Glutamatergic neuron (in vitro differentiated cells): ENCODE measurements at regions not wholly inside any gene's neighbourhood (a gene's known extent, or its start where the extent isn't known, plus 50 kb on each side); places are given as distances from the start of the nearest gene placed in this dataset.

Source experiments
- DNase-seq: peaks from one replicate; pipeline ENCODE4 v3.0.0; 2022
- H3K27ac Mint-ChIP-seq: one replicate; pipeline ENCODE4 v1.8.0; 2020; ENCODE audit warnings: mild to moderate bottlenecking, mixed read lengths, inconsistent platforms; ENCODE audit not compliant: unreplicated experiment
- H3K27me3 Mint-ChIP-seq: one replicate; pipeline ENCODE4 v1.8.0; 2020; ENCODE audit warnings: mild to moderate bottlenecking, moderate library complexity, mixed read lengths, inconsistent platforms; ENCODE audit not compliant: unreplicated experiment
- H3K36me3 Mint-ChIP-seq: one replicate; pipeline ENCODE4 v1.8.0; 2020; ENCODE audit warnings: mild to moderate bottlenecking, mixed read lengths, inconsistent platforms; ENCODE audit not compliant: unreplicated experiment
- H3K4me1 Mint-ChIP-seq: one replicate; pipeline ENCODE4 v1.8.0; 2020; ENCODE audit warnings: mild to moderate bottlenecking, low read depth, mixed read lengths, inconsistent platforms; ENCODE audit not compliant: unreplicated experiment
- H3K4me3 Mint-ChIP-seq: one replicate; pipeline ENCODE4 v1.8.0; 2020; ENCODE audit warnings: mild to moderate bottlenecking, mixed read lengths, inconsistent platforms; ENCODE audit not compliant: unreplicated experiment
- H3K9me3 Mint-ChIP-seq: one replicate; pipeline ENCODE4 v1.8.0; 2020; ENCODE audit warnings: mild to moderate bottlenecking, moderate library complexity, mixed read lengths, inconsistent platforms; ENCODE audit not compliant: unreplicated experiment
- CTCF ChIP-seq: fragments of 200-600 bp; sonication (generic); IDR thresholded peaks from one replicate; pipeline ENCODE4 v1.5.0; 2021; ENCODE audit not compliant: partially characterized antibody, unreplicated experiment

GRCh38 chr12:67759829-67760228 lies 111.3 kb downstream of the DYRK2 start:
- Mint-ChIP-seq H3K27me3 (no peaks in the 10 kb centered on the region), H3K4me1 (peaks cover 9% of the 10 kb centered on the region), H3K9me3 (no peaks in the 10 kb centered on the region), H3K27ac (no peak overlapping the region), H3K36me3 (no peaks in the 10 kb centered on the region), H3K4me3 (no peak overlapping the region)
- DNase-seq = no peak
- no peak for TF ChIP-seq CTCF

DNA sequence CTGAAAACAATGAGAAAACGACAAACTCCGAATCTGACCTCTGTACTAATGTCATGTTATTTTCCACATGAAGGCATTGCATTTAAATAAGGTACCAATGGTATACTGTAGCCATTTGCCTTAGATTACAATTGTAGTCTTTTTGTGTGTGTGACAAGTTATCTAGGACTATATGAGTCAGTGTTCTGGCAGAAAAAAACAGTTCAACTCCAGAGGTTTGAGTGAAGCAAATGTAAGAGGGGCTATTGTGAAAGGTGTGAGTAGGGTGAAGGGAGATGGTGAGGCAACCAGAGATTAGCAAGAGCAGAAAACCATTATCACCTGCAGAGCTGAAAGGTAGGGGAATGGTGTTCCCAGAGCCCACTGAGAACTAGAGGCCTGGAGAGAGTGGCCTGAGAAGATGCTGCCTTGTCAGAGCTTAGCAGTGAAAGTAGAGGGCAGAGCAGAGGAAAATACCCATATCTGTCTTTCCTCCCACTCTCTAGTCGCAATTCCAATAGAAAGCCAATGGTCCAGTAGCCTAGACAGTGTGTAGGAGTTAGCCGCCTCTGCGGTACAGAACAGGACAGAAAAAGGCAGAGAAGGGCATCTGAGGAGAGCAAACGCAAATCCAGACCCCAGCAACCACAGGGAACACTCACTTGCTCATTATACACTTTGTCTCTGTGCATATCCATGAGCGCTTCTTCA lies 112.2 kb downstream of the DYRK2 start:
- no peak overlapping the region for H3K4me3 Mint-ChIP-seq
- no peak for TF ChIP-seq CTCF
- no peak overlapping the region for H3K27ac Mint-ChIP-seq
- peaks cover 9% of the 10 kb centered on the region for H3K4me1 Mint-ChIP-seq
- no peaks in the 10 kb centered on the region for H3K36me3 Mint-ChIP-seq
- no peak for DNase-seq
- H3K9me3 Mint-ChIP-seq = no peaks in the 10 kb centered on the region
- H3K27me3 Mint-ChIP-seq = no peaks in the 10 kb centered on the region

DNA sequence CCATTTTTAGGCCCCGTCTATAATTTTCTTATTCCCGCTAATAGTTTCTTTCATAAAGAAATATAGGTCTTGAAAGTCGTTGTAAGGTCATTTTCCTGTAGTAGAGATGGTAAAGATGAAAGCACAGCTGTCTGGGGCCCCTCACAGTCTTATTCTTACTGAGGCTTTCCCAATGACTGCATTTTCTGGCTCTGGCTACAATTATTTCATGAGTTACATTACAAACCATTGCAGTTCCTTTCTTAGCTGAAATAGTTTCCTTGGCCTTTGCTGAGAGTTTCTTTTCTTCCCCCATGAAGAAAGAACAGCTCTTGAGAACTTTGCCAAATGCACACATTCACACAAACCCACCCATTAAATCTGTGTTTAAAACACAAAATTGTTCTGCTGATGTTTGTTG lies 113.0 kb downstream of the DYRK2 start:
- DNase-seq = no peak
- H3K4me1 Mint-ChIP-seq = peaks cover 9% of the 10 kb centered on the region
- TF ChIP-seq CTCF = no peak
- no peak overlapping the region for H3K27ac Mint-ChIP-seq
- no peaks in the 10 kb centered on the region for H3K27me3 Mint-ChIP-seq
- no peak overlapping the region for H3K4me3 Mint-ChIP-seq
- H3K36me3 Mint-ChIP-seq = no peaks in the 10 kb centered on the region
- no peaks in the 10 kb centered on the region for H3K9me3 Mint-ChIP-seq

DNA sequence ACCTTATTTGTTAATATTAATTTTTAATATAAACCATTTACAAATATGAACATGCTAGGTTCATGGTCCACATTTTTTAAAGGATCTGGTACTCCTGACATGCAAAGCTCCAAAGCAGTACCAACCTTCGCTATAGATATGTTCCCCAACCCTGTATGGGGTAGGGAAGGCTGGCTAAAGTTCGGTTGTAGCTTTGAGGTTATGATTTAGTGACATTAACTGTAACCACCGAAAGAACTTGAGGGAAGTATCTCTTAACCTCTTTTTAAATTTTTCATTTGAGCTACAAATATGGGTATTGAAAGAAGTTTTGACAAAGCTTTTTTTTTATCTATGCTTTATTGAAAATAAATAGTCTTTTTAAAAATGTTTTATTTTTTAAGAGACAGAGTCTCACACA lies 115.5 kb downstream of the DYRK2 start:
- no peaks in the 10 kb centered on the region for H3K36me3 Mint-ChIP-seq
- H3K27ac Mint-ChIP-seq = no peak overlapping the region
- no peak overlapping the region for H3K4me3 Mint-ChIP-seq
- peaks cover 6% of the 10 kb centered on the region for H3K4me1 Mint-ChIP-seq
- H3K9me3 Mint-ChIP-seq = no peaks in the 10 kb centered on the region
- H3K27me3 Mint-ChIP-seq = no peaks in the 10 kb centered on the region
- no peak for DNase-seq
- TF ChIP-seq CTCF = no peak

GRCh38 chr12:67764946-67765619 lies 116.5 kb downstream of the DYRK2 start:
- H3K27ac Mint-ChIP-seq = no peak overlapping the region
- H3K36me3 Mint-ChIP-seq = no peaks in the 10 kb centered on the region
- peaks cover 6% of the 10 kb centered on the region for H3K4me1 Mint-ChIP-seq
- H3K4me3 Mint-ChIP-seq = no peak overlapping the region
- no peaks in the 10 kb centered on the region for H3K27me3 Mint-ChIP-seq
- TF ChIP-seq CTCF = no peak
- no peak for DNase-seq
- H3K9me3 Mint-ChIP-seq = no peaks in the 10 kb centered on the region
